Fibroblast of lung (primary cell): ENCODE measurements at regions not wholly inside any gene's neighbourhood (a gene's known extent, or its start where the extent isn't known, plus 50 kb on each side); places are given as distances from the start of the nearest gene placed in this dataset.

Source experiments
- DNase-seq, 2 donors: peaks; one replicate each; pipeline versions ENCODE4 v3.0.0 to v3.0.0-alpha.2; 2010; ENCODE audit warnings: low read depth in 2 of 2
- H2AFZ ChIP-seq: 2 replicates; pipeline ENCODE4 v1.5.1; 2012; ENCODE audit warnings: low read length, control low read depth, inconsistent platforms
- H3K27ac ChIP-seq: 2 replicates; pipeline ENCODE4 v1.5.1; 2011; ENCODE audit warnings: low read length, control low read depth; ENCODE audit not compliant: insufficient read depth
- H3K27me3 ChIP-seq: 2 replicates; pipeline ENCODE4 v1.5.1; 2011; ENCODE audit warnings: mild to moderate bottlenecking, low read length; ENCODE audit not compliant: control insufficient read depth, insufficient read depth
- H3K36me3 ChIP-seq: 2 replicates; pipeline ENCODE4 v1.5.1; 2011; ENCODE audit warnings: low read length; ENCODE audit not compliant: control insufficient read depth, insufficient read depth
- H3K4me1 ChIP-seq: 2 replicates; pipeline ENCODE4 v1.5.1; 2011; ENCODE audit warnings: low read length; ENCODE audit not compliant: control insufficient read depth, insufficient read depth; ENCODE audit errors: extremely low read depth
- H3K4me2 ChIP-seq: 2 replicates; pipeline ENCODE4 v1.5.1; 2011; ENCODE audit warnings: low read length, control low read depth; ENCODE audit not compliant: insufficient read depth; ENCODE audit errors: extremely low read depth
- H3K4me3 ChIP-seq, 4 experiments: fragments of 200-600 bp in 1 of 4; sonication (generic) in 1 of 4; replicated peaks in 1 of 4; 2 replicates each; pipeline ENCODE4 v1.5.1; 2011 to 2016; ENCODE audit warnings: low read length in 4 of 4, low read depth in 3 of 4, mild to moderate bottlenecking in 3 of 4, control low read depth in 2 of 4, inconsistent platforms in 1 of 4, mixed read lengths in 1 of 4; ENCODE audit not compliant: insufficient read depth in 1 of 4; ENCODE audit errors: control extremely low read depth in 1 of 4
- H3K79me2 ChIP-seq: 2 replicates; pipeline ENCODE4 v1.5.1; 2012; ENCODE audit warnings: mild to moderate bottlenecking, low read length, inconsistent platforms; ENCODE audit not compliant: control insufficient read depth, insufficient read depth
- H3K9ac ChIP-seq: 2 replicates; pipeline ENCODE4 v1.5.1; 2011; ENCODE audit warnings: mild to moderate bottlenecking, low read length, control low read depth; ENCODE audit not compliant: insufficient read depth
- H3K9me3 ChIP-seq: 2 replicates; pipeline ENCODE4 v1.5.1; 2012; ENCODE audit warnings: low read depth, low read length; ENCODE audit not compliant: control insufficient read depth, insufficient read depth
- H4K20me1 ChIP-seq: 2 replicates; pipeline ENCODE4 v1.5.1; 2011; ENCODE audit warnings: low read length; ENCODE audit not compliant: control insufficient read depth, insufficient read depth; ENCODE audit errors: extremely low read depth
- CTCF ChIP-seq, 2 donors: IDR thresholded peaks in 1 of 2; conservative IDR thresholded peaks in 1 of 2; 1 replicate in 1 of 2; 2 replicates in 1 of 2; pipeline ENCODE4 v1.5.1; 2011 to 2012; ENCODE audit warnings: low read length in 2 of 2, control low read depth in 1 of 2, inconsistent platforms in 1 of 2, low read depth in 1 of 2, mild to moderate bottlenecking in 1 of 2
- EZH2 ChIP-seq: IDR thresholded peaks from 2 replicates; pipeline ENCODE4 v1.5.1; 2012; ENCODE audit warnings: low read length, control low read depth, mild to moderate bottlenecking; ENCODE audit errors: missing control alignments

GRCh38 chr3:194080913-194081800, 54.8 kb upstream of the HES1 start:
- Histone ChIP-seq H3K4me1 (no peaks in the 10 kb centered on the region), H2AFZ (no peak overlapping the region), H3K4me3 (no peak overlapping the region), H4K20me1 (no peaks in the 10 kb centered on the region), H3K36me3 (no peaks in the 10 kb centered on the region), H3K9ac (no peak overlapping the region), H3K79me2 (no peaks in the 10 kb centered on the region), H3K27me3 (peaks cover 12% of the 10 kb centered on the region), H3K4me2 (no peak overlapping the region), H3K27ac (no peak overlapping the region), H3K9me3 (no peaks in the 10 kb centered on the region)
- DNase-seq, result no peak
- no peak for TF ChIP-seq CTCF (conservative IDR thresholded peaks at IDR 0.05 in 1 of 2, IDR thresholded peaks at IDR 0.05 in 1 of 2; ENCODE audit: low read depth in 1 of 2, low read length in 2 of 2)
- no peak for TF ChIP-seq EZH2

- no peak overlapping the region for H3K9ac ChIP-seq
Measured at GRCh38 chr3:194081826-194082225, 54.1 kb upstream of the HES1 start.

More at GRCh38 chr3:194081826-194082225, 54.1 kb upstream of the HES1 start:
- TF ChIP-seq CTCF (conservative IDR thresholded peaks at IDR 0.05 in 1 of 2, IDR thresholded peaks at IDR 0.05 in 1 of 2; ENCODE audit: low read depth in 1 of 2, low read length in 2 of 2) (no peak), EZH2 (no peak)
- H3K4me2 ChIP-seq, result no peak overlapping the region
- H3K27me3 ChIP-seq, result peaks cover 12% of the 10 kb centered on the region
- H4K20me1 ChIP-seq, result no peaks in the 10 kb centered on the region
- H3K9me3 ChIP-seq, result no peaks in the 10 kb centered on the region
- no peaks in the 10 kb centered on the region for H3K36me3 ChIP-seq
- no peak overlapping the region for H3K4me3 ChIP-seq
- no peak overlapping the region for H2AFZ ChIP-seq
- no peak for DNase-seq
- no peaks in the 10 kb centered on the region for H3K4me1 ChIP-seq
- no peaks in the 10 kb centered on the region for H3K79me2 ChIP-seq
- H3K27ac ChIP-seq, result no peak overlapping the region
